Stimulated activated CD4-positive, alpha-beta T cell treated with anti-CD3 and anti-CD28 coated beads, Interleukin-12 subunit alpha, Interleukin-12 subunit beta, amount 100 ng/mL, for 48 hours (primary cell): ENCODE measurements at regions not wholly inside any gene's neighbourhood (a gene's known extent, or its start where the extent isn't known, plus 50 kb on each side); places are given as distances from the start of the nearest gene placed in this dataset.
"Not testable (repeated sequence)": the region's sequence is repeated elsewhere in the genome, so short reads cannot be mapped to it uniquely, and the experiment has no call there.

ENCODE experiments used
- DNase-seq, 3 donors: peaks; one replicate each; pipeline ENCODE4 v3.0.0-alpha.2; 2020; ENCODE audit warnings: low read depth in 2 of 3, low spot score in 1 of 3

- no peak for DNase-seq
These were observed 325.5 kb upstream of the MEIS1 start for GRCh38 chr2:66109419-66109818.

GRCh38 chr2:66105066-66105753 is 329.7 kb upstream of the MEIS1 start:
- no peak for DNase-seq

DNA sequence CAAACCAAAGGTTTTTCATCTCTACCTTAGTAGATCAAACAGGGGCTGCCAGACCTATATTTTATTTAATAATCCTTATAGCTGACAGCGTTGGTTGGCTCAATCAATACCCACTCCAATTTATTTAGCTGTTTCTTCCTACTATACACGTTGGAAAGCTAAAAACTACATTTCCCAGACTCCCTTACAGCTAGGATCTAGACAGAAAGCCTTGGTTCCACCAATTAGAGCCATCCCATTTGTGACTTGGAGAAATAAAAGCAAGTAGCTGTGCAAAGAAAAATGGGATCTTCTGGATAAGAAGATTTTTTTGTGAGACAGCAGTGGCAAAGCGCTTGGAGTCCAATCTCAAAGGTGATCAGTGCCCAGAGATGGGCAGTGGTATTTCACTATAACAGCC is 331.3 kb upstream of the MEIS1 start:
- DNase-seq, result no peak

DNA sequence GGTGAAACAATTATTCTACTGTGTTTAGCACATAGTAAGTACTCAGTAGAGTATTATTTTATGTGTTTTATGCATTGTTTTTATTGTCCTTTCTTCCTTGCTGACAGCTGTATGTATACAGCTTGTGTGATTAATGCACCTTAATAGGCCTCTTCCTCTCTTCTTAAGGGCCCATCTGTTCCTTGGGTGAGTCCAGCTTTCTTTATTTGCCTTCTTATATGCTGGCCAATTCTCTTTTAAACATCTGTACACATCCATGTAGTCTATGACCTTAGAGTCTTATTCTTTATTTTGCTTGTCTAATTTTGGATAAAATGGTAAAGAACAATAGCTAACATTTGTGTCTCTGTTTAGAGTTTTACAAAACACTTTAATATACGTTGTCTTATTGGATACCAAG is 333.7 kb upstream of the MEIS1 start:
- DNase-seq, result no peak

GRCh38 chr2:66095820-66096345 is 339.0 kb upstream of the MEIS1 start:
- no peak for DNase-seq

DNA sequence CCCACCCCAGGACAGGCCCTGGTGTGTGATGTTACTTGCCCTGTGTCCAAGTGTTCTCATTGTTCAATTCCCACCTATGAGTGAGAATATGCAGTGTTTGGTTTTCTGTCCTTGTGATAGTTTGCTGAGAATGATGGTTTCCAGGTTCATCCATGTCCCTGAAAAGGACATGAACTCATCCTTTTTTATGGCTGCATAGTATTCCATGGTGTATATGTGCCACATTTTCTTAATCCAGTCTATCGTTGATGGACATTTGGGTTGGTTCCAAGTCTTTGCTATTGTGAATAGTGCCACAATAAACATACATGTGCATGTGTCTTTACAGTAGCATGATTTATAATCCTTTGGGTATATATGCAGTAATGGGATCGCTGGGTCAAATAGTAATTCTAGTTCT is 340.2 kb upstream of the MEIS1 start:
- DNase-seq, result not testable (repeated sequence)

DNA sequence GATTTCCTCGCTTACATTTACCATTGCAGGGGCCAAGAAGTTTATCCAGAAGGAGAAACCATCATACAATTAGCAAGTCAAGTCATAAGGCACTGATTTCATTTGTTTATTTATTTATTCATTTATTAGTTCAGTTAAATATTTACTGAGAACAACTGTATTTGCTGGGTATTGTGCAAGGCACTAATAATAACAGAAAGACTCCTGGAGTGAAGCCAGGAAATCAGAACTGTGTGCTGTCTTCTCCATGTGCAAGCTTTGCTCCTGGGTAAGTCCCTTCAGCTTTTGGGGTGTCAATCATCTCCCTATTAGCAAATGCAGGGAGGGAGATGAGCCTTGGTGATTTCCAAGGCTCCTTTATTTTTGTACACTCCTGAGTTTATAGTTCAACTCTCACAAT is 341.6 kb upstream of the MEIS1 start:
- no peak for DNase-seq

- DNase-seq, result no peak
These were observed 349.9 kb upstream of the MEIS1 start for GRCh38 chr2:66084948-66085590.

DNA sequence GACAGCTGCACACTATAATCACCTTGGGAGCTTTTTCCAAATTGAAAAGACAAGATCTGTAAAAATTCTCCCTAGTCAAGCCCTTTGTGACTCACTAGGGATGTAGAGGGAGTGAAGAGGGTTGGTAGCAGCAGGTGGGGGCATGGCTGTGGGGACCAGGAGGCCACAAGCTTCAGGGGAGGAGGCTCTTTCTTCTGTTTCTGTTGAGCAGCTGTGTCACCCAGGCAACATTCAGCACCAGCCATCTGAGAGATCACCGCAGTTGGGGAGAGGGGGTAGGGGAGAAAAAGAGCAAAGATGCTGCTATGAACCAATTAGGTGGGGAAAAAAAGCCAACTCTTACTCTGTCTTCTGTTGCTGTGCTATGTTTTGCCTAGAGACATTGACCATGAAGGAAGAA is 352.3 kb upstream of the MEIS1 start:
- no peak for DNase-seq

DNA sequence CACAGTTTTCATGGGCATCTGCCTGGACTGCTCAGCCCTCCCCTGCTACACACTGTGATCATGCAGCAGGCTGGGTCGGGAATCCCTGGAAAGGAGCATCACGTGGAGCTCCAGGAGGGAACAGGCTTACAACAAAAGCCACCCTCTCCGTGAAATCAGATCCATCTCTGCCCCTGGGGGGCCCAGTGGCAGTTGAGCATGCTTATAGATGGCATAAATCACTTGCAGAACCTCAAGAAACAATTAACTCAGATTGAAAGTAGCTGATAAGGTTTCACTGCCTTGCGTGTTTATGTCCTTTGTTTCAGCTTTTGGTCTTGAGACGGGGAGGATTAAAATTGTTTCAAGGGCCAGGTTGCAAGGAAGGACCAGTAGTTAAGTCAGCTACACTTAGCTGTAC is 354.8 kb upstream of the MEIS1 start:
- no peak for DNase-seq

GRCh38 chr2:66073172-66073571 is 361.8 kb upstream of the MEIS1 start:
- DNase-seq, result no peak

GRCh38 chr2:66070721-66071602 is 364.0 kb upstream of the MEIS1 start:
- DNase-seq, result no peak

DNA sequence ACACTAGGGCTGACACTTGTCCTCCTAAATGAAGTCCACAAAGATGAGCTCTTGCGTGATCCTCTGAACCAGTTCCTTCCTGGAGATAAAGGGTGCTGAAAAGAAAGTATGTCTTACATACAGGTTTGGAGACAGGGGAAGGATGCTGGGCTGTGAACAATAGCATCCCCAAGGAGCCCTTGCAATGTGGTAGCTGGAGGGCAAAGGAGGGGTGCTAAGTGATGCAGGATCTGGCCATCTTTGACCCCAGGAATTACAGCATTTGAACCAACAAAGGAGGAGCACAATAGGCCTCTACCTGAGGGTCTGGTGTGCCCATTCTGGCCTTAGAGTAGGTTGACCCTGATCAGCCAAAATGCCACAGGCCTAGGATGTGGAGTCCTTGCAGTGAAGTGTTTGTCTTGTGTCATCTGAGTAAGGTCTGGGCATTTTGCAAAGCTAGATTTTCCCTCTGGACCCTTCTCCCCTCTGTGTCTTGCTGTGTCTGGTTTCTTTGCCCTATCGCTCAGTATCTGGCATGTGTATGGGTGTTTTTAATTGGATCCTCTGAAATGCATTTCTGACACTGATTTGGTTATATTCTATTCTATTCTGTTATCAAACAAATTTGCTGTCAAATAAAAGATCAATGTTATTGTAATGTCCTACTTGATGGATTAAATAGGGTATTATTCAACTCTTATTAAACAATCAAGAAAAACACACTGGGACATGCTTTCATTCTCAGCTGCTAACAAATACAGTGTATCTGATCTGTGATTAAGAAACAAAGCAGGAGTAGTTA is 364.8 kb upstream of the MEIS1 start:
- no peak for DNase-seq

DNA sequence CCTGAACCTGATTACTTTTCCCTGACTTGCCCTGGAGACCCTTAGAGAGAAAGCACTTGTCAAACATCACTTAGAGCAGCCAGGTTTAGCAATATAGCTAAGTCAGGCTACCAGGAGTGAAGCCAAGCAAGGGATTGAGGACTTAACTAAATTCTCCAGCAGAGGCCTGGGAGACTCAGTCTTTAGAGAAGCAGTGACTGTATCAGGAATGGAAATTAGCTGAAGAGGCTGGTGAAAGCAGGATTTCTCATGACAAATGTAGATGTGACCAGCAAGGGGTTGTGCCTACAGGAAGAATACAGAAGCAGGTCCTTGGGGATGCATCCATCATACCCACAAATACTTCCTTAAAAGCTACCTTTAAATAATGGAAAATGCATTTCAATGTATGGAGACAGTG is 368.9 kb upstream of the MEIS1 start:
- no peak for DNase-seq

- no peak for DNase-seq
These were observed 375.6 kb upstream of the MEIS1 start for GRCh38 chr2:66059332-66059731.

- DNase-seq, result no peak
These were observed 376.2 kb upstream of the MEIS1 start for GRCh38 chr2:66058675-66059074.

GRCh38 chr2:66057844-66058243 is 377.1 kb upstream of the MEIS1 start:
- no peak for DNase-seq

- DNase-seq, result no peak
These were observed 384.5 kb upstream of the MEIS1 start for GRCh38 chr2:66050392-66050791.

GRCh38 chr2:66048667-66049066 is 386.3 kb upstream of the MEIS1 start:
- DNase-seq, result no peak

DNA sequence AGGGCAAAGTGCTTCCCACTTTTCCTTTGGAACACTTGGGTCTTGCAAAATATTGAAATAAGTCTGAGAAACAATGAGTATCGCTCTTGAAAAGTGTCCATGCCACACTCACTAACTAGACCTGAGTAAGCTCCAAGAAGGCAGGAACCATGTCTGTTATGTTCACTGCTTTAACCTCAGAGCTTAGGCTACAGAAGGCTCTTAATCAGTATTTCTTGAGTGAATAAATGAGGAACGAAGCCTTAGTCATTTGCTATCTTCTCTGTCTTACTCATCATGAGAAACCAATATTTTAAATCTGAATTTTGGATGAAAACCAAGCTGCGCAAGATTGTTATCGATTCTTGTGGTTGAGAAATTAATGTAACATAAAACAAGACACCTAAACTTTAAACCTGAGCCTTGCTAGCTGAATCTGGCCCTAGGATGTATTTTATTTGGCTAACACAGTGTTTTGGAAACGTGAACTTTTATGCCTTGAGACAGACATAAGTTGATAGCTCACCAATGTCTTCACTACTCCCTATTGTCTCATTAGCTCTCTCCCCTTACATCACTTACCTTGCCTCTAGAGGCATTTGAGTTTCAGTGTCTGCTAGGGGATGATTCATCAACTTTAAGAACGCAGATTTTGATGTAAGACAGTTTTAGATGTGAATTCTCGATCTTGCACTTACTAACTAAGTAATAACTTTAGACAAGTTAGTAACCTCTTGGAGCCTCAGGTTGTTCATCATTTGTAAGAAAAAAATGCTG is 392.8 kb upstream of the MEIS1 start:
- no peak for DNase-seq
